Small intestine (tissue), 7 donors: ENCODE measurements at regions not wholly inside any gene's neighbourhood (a gene's known extent, or its start where the extent isn't known, plus 50 kb on each side); places are given as distances from the start of the nearest gene placed in this dataset.

Experiments used
- DNase-seq, 2 donors: peaks; one replicate each; pipeline versions ENCODE4 v3.0.0 to v3.0.0-alpha.2; 2013
- FAIRE-seq: peaks from 2 replicates; lab custom pipeline; 2012; peaks lifted over from hg19 to GRCh38; lab: Jason Lieb, UNC
- H3K27ac ChIP-seq, 3 donors: one replicate each; pipeline ENCODE4 v1.5.1; 2013; ENCODE audit warnings: low read length in 2 of 3, mild to moderate bottlenecking in 2 of 3, control low read depth in 1 of 3, inconsistent platforms in 1 of 3, low read depth in 1 of 3, moderate library complexity in 1 of 3
- H3K27me3 ChIP-seq, 3 donors: one replicate each; pipeline ENCODE4 v1.6.1; 2013; ENCODE audit warnings: low read length in 3 of 3, inconsistent platforms in 1 of 3; ENCODE audit not compliant: control insufficient read depth in 3 of 3, insufficient read depth in 3 of 3
- H3K36me3 ChIP-seq, 3 donors: one replicate each; pipeline ENCODE4 v1.6.1; 2013; ENCODE audit warnings: low read length in 3 of 3, inconsistent platforms in 1 of 3, low read depth in 1 of 3, mild to moderate bottlenecking in 1 of 3, moderate library complexity in 1 of 3; ENCODE audit not compliant: control insufficient read depth in 3 of 3, insufficient read depth in 2 of 3
- H3K4me1 ChIP-seq, 3 donors: one replicate each; pipeline ENCODE4 v1.6.1; 2013; ENCODE audit warnings: low read length in 2 of 3, inconsistent platforms in 1 of 3, low read depth in 1 of 3, mild to moderate bottlenecking in 1 of 3, moderate library complexity in 1 of 3; ENCODE audit not compliant: control insufficient read depth in 3 of 3, insufficient read depth in 2 of 3
- H3K4me3 ChIP-seq, 3 donors: one replicate each; pipeline ENCODE4 v1.5.1; 2013; ENCODE audit warnings: low read length in 3 of 3, control low read depth in 1 of 3, inconsistent platforms in 1 of 3, low read depth in 1 of 3, mild to moderate bottlenecking in 1 of 3, moderate library complexity in 1 of 3
- H3K9me3 ChIP-seq, 2 donors: one replicate each; pipeline ENCODE4 v1.6.1; 2013; ENCODE audit warnings: low read depth in 1 of 2, low read length in 1 of 2; ENCODE audit not compliant: control insufficient read depth in 2 of 2, insufficient read depth in 1 of 2
- WGBS, 3 donors: extraction: QIAGEN DNeasy Blood & Tissue Kit; methylation state at CpG; one replicate each; pipeline ENCODE4 v1.1.7; 2013; 5-methylcytosine and 5-hydroxymethylcytosine counted together
- donor health status: healthy with polysubstance abuse.
- donor health status: control.
- donor health status: control.
- donor health status: Bipolar disorder and iron deficiency.
- donor health status: healthy.

DNA sequence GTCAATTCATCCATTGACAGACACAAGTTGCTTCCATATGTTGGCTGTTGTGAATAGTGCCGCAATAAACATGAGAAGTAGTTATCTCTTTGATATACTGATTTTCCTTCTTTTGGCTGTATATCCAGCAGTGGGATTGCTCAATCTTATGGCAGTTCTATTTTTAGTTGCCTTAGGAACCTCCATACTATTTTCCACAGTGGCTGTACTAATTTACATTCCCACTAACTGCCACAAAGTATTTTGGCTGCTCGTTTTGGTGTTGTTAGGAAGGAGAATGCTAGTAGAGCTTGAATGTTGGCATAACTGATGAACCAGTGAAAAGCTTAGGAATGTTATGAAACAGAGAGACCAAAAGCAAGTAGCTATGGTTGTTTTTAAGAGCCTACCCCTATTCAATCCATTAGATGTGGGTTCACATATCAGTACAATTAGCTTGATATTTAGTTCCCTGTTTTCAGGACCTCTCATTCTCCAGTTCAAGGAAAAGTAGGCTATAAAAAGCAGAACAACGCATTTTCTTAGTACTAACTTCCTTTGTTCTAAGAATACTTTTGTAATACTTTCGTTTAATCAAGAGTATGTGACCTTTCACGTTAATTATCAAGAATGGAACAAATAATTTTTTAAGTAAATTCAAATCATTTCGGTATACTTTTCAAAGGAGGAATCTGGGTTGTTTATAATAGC lies 100.3 kb downstream of the FAS start:
- FAIRE-seq (no peak), DNase-seq (no peak)
- WGBS, 3 donors, result 62 to 71% (median 65%) methylated on average over 6 of the region's 6 CpGs
- Histone ChIP-seq H3K36me3 (no peaks in the 10 kb centered on the region), H3K27me3 (peaks cover 0 to 6% (median 0%) of the 10 kb centered on the region in 3 donors), H3K4me1 (no peaks in the 10 kb centered on the region), H3K9me3 (no peaks in the 10 kb centered on the region), H3K4me3 (no peak overlapping the region), H3K27ac (no peak overlapping the region)

DNA sequence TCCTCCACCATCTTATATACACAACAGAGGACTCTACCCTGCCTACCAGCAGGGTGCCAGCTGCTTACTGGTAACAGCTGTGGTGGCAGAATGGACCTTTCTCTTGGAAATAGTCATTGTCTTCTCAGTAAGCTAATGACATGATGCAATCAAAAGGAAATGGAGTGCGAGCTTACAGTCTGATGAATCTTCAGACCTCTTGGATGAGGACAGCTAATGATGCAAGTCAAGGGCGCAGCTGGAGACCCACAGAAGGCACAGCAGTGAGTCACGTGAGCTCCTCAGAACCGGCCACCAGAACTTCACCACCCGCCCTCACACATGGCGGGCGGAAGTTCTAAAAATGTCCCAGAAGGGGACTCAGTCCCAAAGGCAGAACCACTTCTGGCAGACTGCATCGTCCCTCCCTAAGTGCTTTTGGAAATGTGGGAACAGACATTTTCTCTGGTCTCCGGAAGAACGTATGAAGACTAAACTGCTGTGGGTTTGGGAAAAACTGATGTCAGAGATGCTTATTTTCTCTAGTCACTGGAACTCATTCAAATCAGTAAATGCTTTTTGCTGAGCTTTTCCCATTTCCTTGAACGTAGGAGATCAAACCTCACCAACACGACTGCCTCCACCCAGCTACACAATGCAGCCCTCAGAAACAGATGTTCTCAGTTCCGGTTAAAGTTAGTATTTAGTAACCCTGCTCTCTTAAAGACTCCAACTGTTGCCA lies 96.4 kb downstream of the FAS start:
- FAIRE-seq (no peak), DNase-seq (peak; percentile 11 to 30)
- Histone ChIP-seq H3K9me3 (no peaks in the 10 kb centered on the region), H3K27ac (peak overlapping the region in 2 of 3 donors; percentile 11 to 79), H3K4me1 (peaks cover 0 to 2% (median 0%) of the 10 kb centered on the region in 3 donors), H3K36me3 (no peaks in the 10 kb centered on the region), H3K27me3 (peaks cover 0 to 6% (median 0%) of the 10 kb centered on the region in 3 donors), H3K4me3 (no peak overlapping the region)
- 55 to 90% (median 80%) methylated on average over 13 of the region's 13 CpGs for WGBS, 3 donors

DNA sequence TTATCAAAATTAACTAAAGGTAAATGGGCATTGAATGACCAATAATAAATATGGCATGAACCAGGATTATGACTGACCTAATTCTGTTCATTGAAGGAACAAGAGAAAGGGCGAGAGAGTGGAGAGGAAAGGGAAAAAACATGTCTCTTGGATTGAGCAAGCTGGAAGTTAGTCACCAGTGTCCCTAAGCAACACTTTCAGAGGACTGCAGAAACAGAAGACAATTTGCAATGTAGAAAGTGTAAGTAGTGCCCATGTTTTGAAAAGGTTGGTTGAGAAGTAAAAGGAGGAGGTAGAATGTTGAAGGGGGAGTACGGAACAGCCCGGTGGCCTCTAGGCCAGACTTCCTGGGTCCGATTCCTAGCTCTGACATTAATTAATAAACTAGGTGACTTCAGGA lies 94.6 kb downstream of the FAS start:
- Histone ChIP-seq H3K9me3 (no peaks in the 10 kb centered on the region), H3K4me1 (peaks cover 0 to 2% (median 0%) of the 10 kb centered on the region in 3 donors), H3K27ac (no peak overlapping the region), H3K27me3 (peaks cover 0 to 6% (median 0%) of the 10 kb centered on the region in 3 donors), H3K4me3 (no peak overlapping the region), H3K36me3 (no peaks in the 10 kb centered on the region)
- DNase-seq, result no peak
- WGBS, 3 donors, result 87 to 98% (median 96%) methylated on average over 4 of the region's 4 CpGs
- no peak for FAIRE-seq

DNA sequence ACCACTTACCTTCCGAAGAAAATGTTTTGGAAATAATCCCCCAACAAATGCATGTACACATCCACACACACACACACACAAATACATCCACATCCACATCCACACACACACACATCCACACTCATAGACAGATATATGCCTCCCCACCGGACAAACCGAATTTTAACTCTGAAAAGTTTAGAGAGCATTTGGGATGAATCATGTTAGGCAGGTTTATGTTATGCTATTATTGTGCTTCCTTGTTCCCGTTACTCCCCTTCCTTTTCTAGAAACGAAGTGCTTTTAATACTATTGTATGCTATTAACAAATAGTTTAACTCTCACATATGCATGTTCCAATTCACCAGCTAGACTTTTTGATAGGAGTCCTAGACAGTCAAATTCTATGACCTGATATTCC lies 91.5 kb downstream of the FAS start:
- H3K27ac ChIP-seq, result no peak overlapping the region
- WGBS, 3 donors, result 73 to 88% (median 84%) methylated on average over 5 of the region's 5 CpGs
- no peak for DNase-seq
- no peak for FAIRE-seq
- H3K27me3 ChIP-seq, result peaks cover 0 to 3% (median 0%) of the 10 kb centered on the region in 3 donors
- H3K4me1 ChIP-seq, result peaks cover 0 to 2% (median 0%) of the 10 kb centered on the region in 3 donors
- H3K9me3 ChIP-seq, result no peaks in the 10 kb centered on the region
- H3K4me3 ChIP-seq, result no peak overlapping the region
- H3K36me3 ChIP-seq, result no peaks in the 10 kb centered on the region

DNA sequence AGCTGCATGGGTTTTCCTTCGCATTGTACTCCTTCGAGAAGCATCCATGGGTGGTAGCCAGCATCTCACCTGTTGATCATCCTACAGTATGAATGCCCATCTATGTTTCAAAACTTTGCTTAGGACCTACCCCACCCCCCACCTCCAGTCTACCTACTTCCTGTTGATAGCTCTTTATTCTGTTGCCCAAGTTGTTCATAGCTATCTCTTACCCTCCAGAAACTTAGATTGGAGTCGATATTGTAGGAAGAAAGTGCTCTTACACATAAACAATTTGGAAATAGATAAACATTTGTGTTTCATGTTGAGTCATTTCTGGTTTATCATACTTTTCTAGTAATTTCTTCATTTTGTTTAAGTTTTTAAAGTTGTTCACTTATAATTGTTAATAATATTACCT lies 90.1 kb downstream of the FAS start:
- Histone ChIP-seq H3K9me3 (no peaks in the 10 kb centered on the region), H3K4me1 (peaks cover 0 to 2% (median 0%) of the 10 kb centered on the region in 3 donors), H3K4me3 (no peak overlapping the region), H3K36me3 (no peaks in the 10 kb centered on the region), H3K27me3 (no peaks in the 10 kb centered on the region), H3K27ac (no peak overlapping the region)
- no peak for DNase-seq
- WGBS, 3 donors, result 61 to 70% (median 64%) methylated on average over 3 of the region's 3 CpGs
- FAIRE-seq, result no peak

DNA sequence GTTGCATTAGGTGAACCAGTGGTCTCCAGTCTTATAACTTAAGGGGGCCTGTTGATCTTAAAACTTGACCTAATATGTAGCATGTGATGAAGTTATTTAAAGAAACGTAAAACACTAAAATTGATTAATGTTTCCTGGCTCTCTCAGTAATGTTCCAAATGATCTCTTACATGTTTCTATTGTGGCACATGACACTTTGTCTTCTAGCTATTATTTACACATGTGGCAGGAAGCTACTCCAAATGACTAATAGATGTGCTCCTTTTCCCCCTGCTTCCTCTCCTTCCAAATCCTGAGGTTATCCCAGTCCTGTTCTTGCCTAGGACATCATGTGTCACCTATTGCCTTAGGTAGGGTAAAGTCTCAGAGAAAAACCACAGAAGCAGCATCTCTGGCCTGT lies 89.4 kb downstream of the FAS start:
- Histone ChIP-seq H3K27me3 (no peaks in the 10 kb centered on the region), H3K27ac (no peak overlapping the region), H3K9me3 (no peaks in the 10 kb centered on the region), H3K4me3 (no peak overlapping the region), H3K4me1 (no peaks in the 10 kb centered on the region), H3K36me3 (no peaks in the 10 kb centered on the region)
- DNase-seq (no peak), FAIRE-seq (no peak)
- WGBS, 3 donors, result 62 to 97% (median 90%) methylated on average over 1 of the region's 1 CpG

DNA sequence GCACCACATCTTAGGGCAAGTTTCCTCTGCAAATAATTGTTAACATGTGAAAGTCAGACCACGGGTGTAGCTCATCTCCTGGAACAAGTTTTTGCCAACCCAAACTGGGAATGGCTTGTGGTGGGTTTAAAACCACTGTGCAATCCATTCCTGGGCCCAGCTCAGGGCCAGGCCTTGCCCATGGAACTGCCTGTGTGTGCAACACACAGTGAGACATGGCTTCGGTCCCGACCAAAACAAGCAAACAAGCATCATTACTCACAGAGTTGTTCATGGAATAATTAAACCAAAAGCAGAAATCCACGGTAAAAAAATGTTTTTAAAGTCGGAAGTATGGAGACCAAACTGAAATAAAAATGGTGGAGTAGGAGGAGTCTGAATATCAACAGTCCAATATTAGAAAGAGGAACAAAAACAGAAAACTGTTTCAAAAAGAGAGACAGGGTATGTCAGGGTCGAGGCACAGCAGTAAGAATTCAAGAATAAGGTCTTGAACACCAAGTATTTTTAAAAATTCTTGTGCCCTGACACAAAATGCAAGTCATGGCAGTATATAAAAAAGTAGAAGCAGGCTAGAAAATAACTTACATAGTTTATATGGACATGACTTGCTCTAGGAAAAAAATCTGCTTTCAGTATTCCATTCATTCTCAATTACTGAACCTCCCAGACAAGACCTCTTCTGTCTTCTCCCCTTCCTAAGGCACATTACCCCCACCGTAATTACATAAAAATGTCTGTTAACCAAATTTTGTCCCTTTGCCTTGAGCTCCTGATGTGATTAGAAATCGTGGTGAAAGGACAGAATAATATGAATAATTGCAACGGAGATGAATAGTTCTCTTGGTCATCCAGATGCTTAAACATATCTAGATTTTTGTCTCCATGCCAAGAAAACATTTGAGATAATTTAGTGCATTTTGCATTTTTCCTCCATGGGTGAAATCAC lies 88.4 kb downstream of the FAS start:
- no peak for FAIRE-seq
- no peak for DNase-seq
- 77 to 87% (median 86%) methylated on average over 9 of the region's 9 CpGs for WGBS, 3 donors

DNA sequence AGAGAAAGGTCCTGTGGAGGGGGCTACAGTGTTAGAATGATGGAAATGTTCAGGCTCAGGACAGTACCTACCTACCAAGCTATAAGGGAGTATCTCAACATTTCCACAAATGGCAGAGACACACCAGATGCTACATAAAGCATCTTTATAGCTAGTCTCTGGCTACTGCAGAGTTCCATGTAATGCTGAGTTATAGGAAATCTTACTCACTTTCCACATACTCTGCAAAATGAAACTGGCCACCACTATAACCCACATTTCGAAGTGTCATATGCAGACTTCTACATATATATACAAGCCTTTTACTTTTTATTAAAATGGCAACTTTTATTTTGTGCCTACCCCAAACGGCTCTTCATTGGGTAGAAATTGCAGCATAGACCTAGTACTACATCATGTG lies 85.5 kb downstream of the FAS start:
- no peaks in the 10 kb centered on the region for H3K27me3 ChIP-seq
- FAIRE-seq, result no peak
- no peak overlapping the region for H3K27ac ChIP-seq
- H3K36me3 ChIP-seq, result no peaks in the 10 kb centered on the region
- H3K4me1 ChIP-seq, result no peaks in the 10 kb centered on the region
- no peak for DNase-seq
- H3K9me3 ChIP-seq, result no peaks in the 10 kb centered on the region
- WGBS, 3 donors, result 77 to 92% (median 81%) methylated on average over 2 of the region's 2 CpGs
- no peak overlapping the region for H3K4me3 ChIP-seq

More for the DNA sequence above, 88.4 kb downstream of the FAS start:
- H3K27ac ChIP-seq, result no peak overlapping the region
- no peaks in the 10 kb centered on the region for H3K9me3 ChIP-seq
- no peaks in the 10 kb centered on the region for H3K27me3 ChIP-seq
- no peaks in the 10 kb centered on the region for H3K36me3 ChIP-seq
- H3K4me1 ChIP-seq, result no peaks in the 10 kb centered on the region
- no peak overlapping the region for H3K4me3 ChIP-seq
